Tibial artery (tissue), 4 donors: ENCODE measurements at regions not wholly inside any gene's neighbourhood (a gene's known extent, or its start where the extent isn't known, plus 50 kb on each side); places are given as distances from the start of the nearest gene placed in this dataset.

ENCODE experiments used
- DNase-seq, 2 donors: peaks; one replicate each; pipeline ENCODE4 v3.0.0-alpha.2; 2019
- H3K27ac ChIP-seq, 2 donors: fragments of 200-600 bp; sonication (generic) in 1 of 2; 1 replicate in 1 of 2; 2 replicates in 1 of 2; pipeline ENCODE4 v1.5.1; 2018 to 2019; ENCODE audit warnings: mild to moderate bottlenecking in 1 of 2
- H3K27me3 ChIP-seq, 2 donors: fragments of 200-600 bp; sonication (generic) in 1 of 2; one replicate each; pipeline versions ENCODE4 v1.5.1 to v1.6.0; 2016 to 2019
- H3K36me3 ChIP-seq, 3 donors: fragments of 200-600 bp; sonication (generic) in 2 of 3; one replicate each; pipeline ENCODE4 v1.5.1; 2016 to 2019; ENCODE audit warnings: mild to moderate bottlenecking in 2 of 3
- H3K4me1 ChIP-seq, 4 donors: fragments of 200-600 bp; sonication (generic) in 2 of 4; 1 replicate in 3 of 4; 2 replicates in 1 of 4; pipeline ENCODE4 v1.5.1; 2016 to 2019
- H3K4me3 ChIP-seq, 2 donors: fragments of 200-600 bp; sonication (generic) in 1 of 2; 1 replicate in 1 of 2; 2 replicates in 1 of 2; pipeline ENCODE4 v1.5.1; 2018 to 2019; ENCODE audit warnings: mild to moderate bottlenecking in 2 of 2
- H3K9me3 ChIP-seq, 3 donors: fragments of 200-600 bp; sonication (generic) in 1 of 3; one replicate each; pipeline ENCODE4 v1.5.1; 2016 to 2019
- intact Hi-C: fragments of 100-400 bp; cut with DNase I; formaldehyde crosslinking; loops from one replicate; pipeline ENCODE4 v1.15.0; 2023; ENCODE audit warnings: low total_unique reads
- TF ChIP-seq, protein P1 (sequence below), 2 experiments: fragments of 200-600 bp in 1 of 2; fragments of 450-650 bp in 1 of 2; IDR thresholded peaks; one replicate each; pipeline ENCODE4 v1.5.1; 2017 to 2019; ENCODE audit warnings: antibody characterized with exemption in 2 of 2, mild to moderate bottlenecking in 1 of 2, moderate library complexity in 1 of 2

DNA sequence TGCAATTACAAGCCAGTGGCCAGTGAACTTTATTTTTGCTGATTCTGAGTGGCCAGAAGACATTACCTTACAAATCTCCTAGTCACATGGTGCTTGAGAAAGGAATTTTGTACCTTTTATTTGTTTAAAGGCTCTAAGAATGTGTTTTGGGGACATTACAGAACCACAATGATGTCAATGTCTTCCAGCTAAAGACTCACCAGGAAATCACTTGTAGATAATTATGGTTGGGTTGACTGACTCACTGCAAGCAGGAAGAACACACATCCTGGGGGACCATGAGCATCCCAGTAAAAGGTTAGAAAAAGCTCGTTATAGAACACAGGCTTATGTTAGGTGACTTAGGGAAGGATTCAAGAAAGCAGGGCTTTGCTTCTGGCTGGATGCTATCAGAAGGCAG lies 119.4 kb upstream of the FAM9B start:
- H3K27me3 ChIP-seq: no peaks in the 10 kb centered on the region
- intact Hi-C loops: no loop called here
- no peaks in the 10 kb centered on the region for H3K9me3 ChIP-seq
- H3K36me3 ChIP-seq: no peaks in the 10 kb centered on the region
- TF ChIP-seq, protein P1, sequence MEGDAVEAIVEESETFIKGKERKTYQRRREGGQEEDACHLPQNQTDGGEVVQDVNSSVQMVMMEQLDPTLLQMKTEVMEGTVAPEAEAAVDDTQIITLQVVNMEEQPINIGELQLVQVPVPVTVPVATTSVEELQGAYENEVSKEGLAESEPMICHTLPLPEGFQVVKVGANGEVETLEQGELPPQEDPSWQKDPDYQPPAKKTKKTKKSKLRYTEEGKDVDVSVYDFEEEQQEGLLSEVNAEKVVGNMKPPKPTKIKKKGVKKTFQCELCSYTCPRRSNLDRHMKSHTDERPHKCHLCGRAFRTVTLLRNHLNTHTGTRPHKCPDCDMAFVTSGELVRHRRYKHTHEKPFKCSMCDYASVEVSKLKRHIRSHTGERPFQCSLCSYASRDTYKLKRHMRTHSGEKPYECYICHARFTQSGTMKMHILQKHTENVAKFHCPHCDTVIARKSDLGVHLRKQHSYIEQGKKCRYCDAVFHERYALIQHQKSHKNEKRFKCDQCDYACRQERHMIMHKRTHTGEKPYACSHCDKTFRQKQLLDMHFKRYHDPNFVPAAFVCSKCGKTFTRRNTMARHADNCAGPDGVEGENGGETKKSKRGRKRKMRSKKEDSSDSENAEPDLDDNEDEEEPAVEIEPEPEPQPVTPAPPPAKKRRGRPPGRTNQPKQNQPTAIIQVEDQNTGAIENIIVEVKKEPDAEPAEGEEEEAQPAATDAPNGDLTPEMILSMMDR (IDR thresholded peaks at IDR 0.05): no peak
- DNase-seq: no peak
- H3K4me3 ChIP-seq: no peak overlapping the region
- H3K4me1 ChIP-seq: peaks cover 0 to 19% (median under 1%) of the 10 kb centered on the region in 4 donors
- no peak overlapping the region for H3K27ac ChIP-seq

- DNase-seq: no peak
- Histone ChIP-seq H3K27me3 (no peaks in the 10 kb centered on the region), H3K4me3 (no peak overlapping the region), H3K4me1 (no peaks in the 10 kb centered on the region), H3K27ac (no peak overlapping the region), H3K9me3 (no peaks in the 10 kb centered on the region), H3K36me3 (no peaks in the 10 kb centered on the region)
- intact Hi-C loops: no loop called here
- TF ChIP-seq, protein P1 (IDR thresholded peaks at IDR 0.05): no peak
Measured at GRCh38 chrX:9158611-9159010, 124.7 kb upstream of the FAM9B start.

GRCh38 chrX:9160698-9161329 lies 126.9 kb upstream of the FAM9B start:
- Histone ChIP-seq H3K27me3 (no peaks in the 10 kb centered on the region), H3K9me3 (no peaks in the 10 kb centered on the region), H3K27ac (no peak overlapping the region), H3K4me1 (no peaks in the 10 kb centered on the region), H3K36me3 (no peaks in the 10 kb centered on the region), H3K4me3 (no peak overlapping the region)
- DNase-seq: no peak
- TF ChIP-seq, protein P1 (IDR thresholded peaks at IDR 0.05): no peak
- intact Hi-C loops: no loop called here

DNA sequence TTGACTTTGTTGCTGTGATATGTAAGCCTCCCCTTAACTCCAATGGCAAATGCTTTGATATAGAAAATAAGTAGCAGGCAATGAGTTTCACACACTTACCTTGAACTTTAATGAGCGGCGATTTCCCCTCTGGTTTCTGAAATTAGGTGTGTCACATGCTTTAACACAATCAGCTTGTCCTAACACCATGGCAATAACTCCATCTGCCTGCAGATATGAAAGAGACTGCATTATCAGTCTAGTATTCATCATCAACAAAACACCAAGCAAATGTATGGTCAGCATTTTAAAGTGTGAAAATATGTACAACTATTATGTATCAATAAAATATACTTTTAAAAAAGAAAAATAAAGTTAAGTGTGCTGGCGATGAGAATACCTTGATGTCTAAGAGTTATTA lies 128.8 kb upstream of the FAM9B start:
- no peak for DNase-seq
- Histone ChIP-seq H3K36me3 (no peaks in the 10 kb centered on the region), H3K9me3 (peaks cover 0 to 4% (median 2%) of the 10 kb centered on the region in 3 donors), H3K27me3 (no peaks in the 10 kb centered on the region), H3K27ac (no peak overlapping the region), H3K4me3 (no peak overlapping the region), H3K4me1 (no peaks in the 10 kb centered on the region)
- TF ChIP-seq, protein P1 (IDR thresholded peaks at IDR 0.05): no peak
- intact Hi-C loops: no loop called here

DNA sequence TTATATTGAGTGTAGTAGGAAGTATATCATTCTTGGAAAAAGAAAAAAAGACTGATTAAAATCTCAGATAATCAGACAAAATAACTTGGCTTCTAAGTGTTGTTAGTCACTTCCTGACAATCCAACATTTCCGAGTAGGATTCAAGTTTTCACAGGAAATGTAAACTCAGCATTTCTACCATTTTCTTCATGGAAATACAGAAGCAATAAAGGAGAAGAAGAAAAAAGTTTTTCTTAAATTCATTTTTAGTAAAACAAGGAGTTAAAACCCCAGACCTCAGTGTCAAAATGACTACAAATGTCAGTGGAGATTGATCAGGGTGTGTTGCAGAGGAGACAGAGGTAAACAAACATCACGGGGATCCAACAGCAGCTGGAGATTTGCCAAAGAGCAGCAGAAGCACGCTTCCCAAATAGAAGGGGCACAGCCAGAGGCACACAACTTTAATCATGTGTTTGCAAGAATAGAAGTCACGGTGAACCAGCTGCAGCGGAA lies 129.3 kb upstream of the FAM9B start:
- intact Hi-C loops: no loop called here

More for the DNA sequence above, 129.3 kb upstream of the FAM9B start:
- Histone ChIP-seq H3K9me3 (peaks cover 0 to 4% (median 4%) of the 10 kb centered on the region in 3 donors), H3K27ac (no peak overlapping the region), H3K4me1 (no peaks in the 10 kb centered on the region), H3K27me3 (no peaks in the 10 kb centered on the region), H3K36me3 (no peaks in the 10 kb centered on the region), H3K4me3 (no peak overlapping the region)
- TF ChIP-seq, protein P1 (IDR thresholded peaks at IDR 0.05): no peak
- no peak for DNase-seq
